MM.1S (cell line): ENCODE measurements at regions not wholly inside any gene's neighbourhood (a gene's known extent, or its start where the extent isn't known, plus 50 kb on each side); places are given as distances from the start of the nearest gene placed in this dataset.

ENCODE experiments used
- DNase-seq: peaks from one replicate; pipeline ENCODE4 v3.0.0-alpha.2; 2015
- H2AFZ ChIP-seq: fragments of 300-600 bp; sonication (generic); 2 replicates; pipeline ENCODE4 v1.6.0; 2016; ENCODE audit warnings: antibody characterized with exemption, low read length
- H3F3A ChIP-seq: fragments of 300-600 bp; sonication (generic); 2 replicates; pipeline ENCODE4 v1.6.1; 2016; ENCODE audit warnings: mild to moderate bottlenecking, antibody characterized with exemption, low read length, moderate library complexity, mixed read lengths; ENCODE audit not compliant: insufficient read depth
- H3K27ac ChIP-seq: fragments of 300-600 bp; sonication (generic); 2 replicates; pipeline ENCODE4 v1.5.1; 2016; ENCODE audit warnings: mild to moderate bottlenecking, low read length
- H3K27me3 ChIP-seq: fragments of 300-600 bp; sonication (generic); replicated peaks from 2 replicates; pipeline ENCODE4 v1.6.0; 2016; ENCODE audit warnings: low read length; ENCODE audit not compliant: insufficient read depth
- H3K36me3 ChIP-seq: fragments of 300-600 bp; sonication (generic); replicated peaks from 2 replicates; pipeline ENCODE4 v1.6.1; 2016; ENCODE audit warnings: mild to moderate bottlenecking, low read length, mixed read lengths; ENCODE audit not compliant: insufficient read depth
- H3K4me1 ChIP-seq: fragments of 300-600 bp; sonication (generic); 2 replicates; pipeline ENCODE4 v1.6.1; 2016; ENCODE audit warnings: low read length, mixed read lengths
- H3K4me2 ChIP-seq: fragments of 300-600 bp; sonication (generic); 2 replicates; pipeline ENCODE4 v1.6.0; 2016; ENCODE audit warnings: low read depth, low read length
- H3K4me3 ChIP-seq: fragments of 300-600 bp; sonication (generic); 2 replicates; pipeline ENCODE4 v1.5.1; 2016; ENCODE audit warnings: low read length, mixed read lengths
- H3K79me2 ChIP-seq: fragments of 300-600 bp; sonication (generic); 2 replicates; pipeline ENCODE4 v1.6.1; 2016; ENCODE audit warnings: mixed run types, low read length, mixed read lengths
- H3K9ac ChIP-seq: fragments of 300-600 bp; sonication (generic); 2 replicates; pipeline ENCODE4 v1.6.1; 2016; ENCODE audit warnings: low read length, mixed read lengths
- H3K9me2 ChIP-seq: fragments of 300-600 bp; sonication (generic); replicated peaks from 2 replicates; pipeline ENCODE4 v1.6.1; 2016; ENCODE audit warnings: mild to moderate bottlenecking, low read length, mixed read lengths; ENCODE audit not compliant: insufficient read depth
- H3K9me3 ChIP-seq: fragments of 300-600 bp; sonication (generic); replicated peaks from 2 replicates; pipeline ENCODE4 v1.6.1; 2016; ENCODE audit warnings: mild to moderate bottlenecking, low read length, mixed read lengths; ENCODE audit not compliant: insufficient read depth
- H4K20me1 ChIP-seq: fragments of 300-600 bp; sonication (generic); 2 replicates; pipeline ENCODE4 v1.6.1; 2016; ENCODE audit warnings: mild to moderate bottlenecking, low read length, moderate library complexity, mixed read lengths; ENCODE audit not compliant: insufficient read depth
- CTCF ChIP-seq: fragments of 300-600 bp; sonication (generic); IDR thresholded peaks from 2 replicates; pipeline ENCODE4 v1.5.1; 2016; ENCODE audit warnings: antibody characterized with exemption, low read length, mixed read lengths
- EZH2 ChIP-seq: fragments of 300-600 bp; sonication (generic); optimal IDR thresholded peaks from 2 replicates; pipeline ENCODE3; 2017; ENCODE audit warnings: low read depth, mild to moderate bottlenecking, antibody characterized with exemption, low read length, mixed read lengths
- EZH2phosphoT487 ChIP-seq: fragments of 300-600 bp; sonication (generic); IDR thresholded peaks from 2 replicates; pipeline ENCODE4 v1.6.1; 2018; ENCODE audit warnings: antibody characterized with exemption, low read length

GRCh38 chr2:220134756-220135534, 507.5 kb downstream of the SLC4A3 start:
- H3K4me3 ChIP-seq = no peak overlapping the region
- no peak for DNase-seq
- no peaks in the 10 kb centered on the region for H3K4me1 ChIP-seq
- H3K4me2 ChIP-seq = no peak overlapping the region
- no peak for TF ChIP-seq CTCF
- no peak for TF ChIP-seq EZH2phosphoT487
- no peak for TF ChIP-seq EZH2
- no peaks in the 10 kb centered on the region for H3K79me2 ChIP-seq
- no peaks in the 10 kb centered on the region for H4K20me1 ChIP-seq
- H3F3A ChIP-seq = no peaks in the 10 kb centered on the region
- H3K9ac ChIP-seq = no peak overlapping the region
- H3K9me2 ChIP-seq = no peaks in the 10 kb centered on the region
- H3K36me3 ChIP-seq = no peaks in the 10 kb centered on the region
- no peak overlapping the region for H3K27ac ChIP-seq
- H2AFZ ChIP-seq = no peak overlapping the region
- H3K27me3 ChIP-seq = no peaks in the 10 kb centered on the region
- H3K9me3 ChIP-seq = no peaks in the 10 kb centered on the region

- no peak overlapping the region for H3K9ac ChIP-seq
- no peak overlapping the region for H3K27ac ChIP-seq
- no peaks in the 10 kb centered on the region for H3K79me2 ChIP-seq
- no peaks in the 10 kb centered on the region for H4K20me1 ChIP-seq
- H3F3A ChIP-seq = no peaks in the 10 kb centered on the region
- no peaks in the 10 kb centered on the region for H3K4me1 ChIP-seq
- H3K4me2 ChIP-seq = no peak overlapping the region
- no peak for DNase-seq
- no peaks in the 10 kb centered on the region for H3K27me3 ChIP-seq
- H3K9me3 ChIP-seq = no peaks in the 10 kb centered on the region
- no peak for TF ChIP-seq CTCF
- TF ChIP-seq EZH2 = no peak
- no peak for TF ChIP-seq EZH2phosphoT487
- no peak overlapping the region for H2AFZ ChIP-seq
- H3K36me3 ChIP-seq = no peaks in the 10 kb centered on the region
- H3K4me3 ChIP-seq = no peak overlapping the region
- H3K9me2 ChIP-seq = no peaks in the 10 kb centered on the region
Observed at GRCh38 chr2:220143336-220143735, 515.9 kb downstream of the SLC4A3 start.

DNA sequence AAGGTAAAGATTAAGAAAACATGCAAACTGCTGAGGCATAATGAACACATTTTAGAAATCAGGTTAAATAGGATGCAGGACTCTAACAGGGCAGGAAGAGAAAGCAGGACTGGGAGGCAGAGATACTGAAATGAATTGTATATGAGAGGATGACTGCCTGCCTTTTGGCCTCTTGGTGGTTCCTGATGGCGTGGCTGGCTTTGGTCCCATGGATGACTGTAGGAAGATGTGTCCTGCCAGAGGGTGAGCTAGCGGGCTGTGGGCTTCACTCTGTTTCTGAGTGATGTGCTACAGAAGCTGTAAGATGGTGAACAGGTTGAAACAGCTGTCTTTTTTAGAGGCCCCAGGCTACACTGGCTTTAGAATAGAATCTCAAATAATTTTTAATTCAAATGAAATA, 517.0 kb downstream of the SLC4A3 start:
- Histone ChIP-seq H3K4me2 (no peak overlapping the region), H3K79me2 (no peaks in the 10 kb centered on the region), H3K9me2 (no peaks in the 10 kb centered on the region), H3K9ac (no peak overlapping the region), H3K4me1 (no peaks in the 10 kb centered on the region), H3K4me3 (no peak overlapping the region), H3K27me3 (no peaks in the 10 kb centered on the region), H4K20me1 (no peaks in the 10 kb centered on the region), H3K27ac (no peak overlapping the region), H3K36me3 (no peaks in the 10 kb centered on the region), H3K9me3 (no peaks in the 10 kb centered on the region), H2AFZ (no peak overlapping the region), H3F3A (no peaks in the 10 kb centered on the region)
- no peak for DNase-seq
- TF ChIP-seq EZH2phosphoT487 = no peak
- TF ChIP-seq EZH2 = no peak
- TF ChIP-seq CTCF = no peak
